Mesothelial cell of epicardium (in vitro differentiated cells): ENCODE measurements at regions not wholly inside any gene's neighbourhood (a gene's known extent, or its start where the extent isn't known, plus 50 kb on each side); places are given as distances from the start of the nearest gene placed in this dataset.

Experiments used
- DNase-seq, 2 experiments: peaks; one replicate each; pipeline ENCODE4 v3.0.0; 2021; ENCODE audit warnings: low spot score in 2 of 2; ENCODE audit not compliant: unreplicated experiment in 2 of 2
- H3K27ac Mint-ChIP-seq: 2 replicates; pipeline ENCODE4 v1.8.0; 2021; ENCODE audit warnings: mixed read lengths
- H3K27me3 Mint-ChIP-seq: 2 replicates; pipeline ENCODE4 v1.8.0; 2021; ENCODE audit warnings: low read depth, mixed read lengths
- H3K36me3 Mint-ChIP-seq: 2 replicates; pipeline ENCODE4 v1.8.0; 2021; ENCODE audit warnings: mixed read lengths
- H3K4me1 Mint-ChIP-seq: 2 replicates; pipeline ENCODE4 v1.8.0; 2021; ENCODE audit warnings: mixed read lengths
- H3K4me3 Mint-ChIP-seq: 2 replicates; pipeline ENCODE4 v1.8.0; 2021; ENCODE audit warnings: mild to moderate bottlenecking, moderate library complexity, mixed read lengths
- H3K9me3 Mint-ChIP-seq: 2 replicates; pipeline ENCODE4 v1.8.0; 2021; ENCODE audit warnings: mixed read lengths
- TF ChIP-seq, protein P1 (sequence below): fragments of 200-600 bp; sonication (generic); IDR thresholded peaks from one replicate; pipeline ENCODE4 v1.5.0; 2021; ENCODE audit warnings: antibody characterized with exemption; ENCODE audit not compliant: unreplicated experiment

DNA sequence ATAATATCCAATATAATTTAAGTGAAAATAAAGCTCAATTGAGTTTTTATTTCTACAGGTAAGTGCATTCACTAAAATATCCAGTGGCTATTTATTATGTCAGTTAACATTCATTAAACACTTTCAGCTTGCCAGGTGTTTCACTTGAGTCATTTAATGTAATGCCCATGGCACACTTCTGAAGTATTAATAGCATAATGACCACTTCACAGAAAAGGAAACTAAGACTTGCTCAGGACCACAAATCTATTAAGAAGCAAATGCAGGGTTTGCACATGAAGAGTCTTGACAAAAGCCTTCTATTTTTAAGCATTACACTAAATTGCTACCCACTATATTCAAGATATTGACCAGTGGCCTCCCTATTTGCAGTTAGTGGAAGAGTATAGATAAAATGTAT lies 612.7 kb downstream of the KCTD8 start:
- no peak for DNase-seq
- no peaks in the 10 kb centered on the region for H3K36me3 Mint-ChIP-seq
- TF ChIP-seq, protein P1, sequence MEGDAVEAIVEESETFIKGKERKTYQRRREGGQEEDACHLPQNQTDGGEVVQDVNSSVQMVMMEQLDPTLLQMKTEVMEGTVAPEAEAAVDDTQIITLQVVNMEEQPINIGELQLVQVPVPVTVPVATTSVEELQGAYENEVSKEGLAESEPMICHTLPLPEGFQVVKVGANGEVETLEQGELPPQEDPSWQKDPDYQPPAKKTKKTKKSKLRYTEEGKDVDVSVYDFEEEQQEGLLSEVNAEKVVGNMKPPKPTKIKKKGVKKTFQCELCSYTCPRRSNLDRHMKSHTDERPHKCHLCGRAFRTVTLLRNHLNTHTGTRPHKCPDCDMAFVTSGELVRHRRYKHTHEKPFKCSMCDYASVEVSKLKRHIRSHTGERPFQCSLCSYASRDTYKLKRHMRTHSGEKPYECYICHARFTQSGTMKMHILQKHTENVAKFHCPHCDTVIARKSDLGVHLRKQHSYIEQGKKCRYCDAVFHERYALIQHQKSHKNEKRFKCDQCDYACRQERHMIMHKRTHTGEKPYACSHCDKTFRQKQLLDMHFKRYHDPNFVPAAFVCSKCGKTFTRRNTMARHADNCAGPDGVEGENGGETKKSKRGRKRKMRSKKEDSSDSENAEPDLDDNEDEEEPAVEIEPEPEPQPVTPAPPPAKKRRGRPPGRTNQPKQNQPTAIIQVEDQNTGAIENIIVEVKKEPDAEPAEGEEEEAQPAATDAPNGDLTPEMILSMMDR, result no peak
- H3K4me3 Mint-ChIP-seq, result no peak overlapping the region
- no peak overlapping the region for H3K27ac Mint-ChIP-seq
- H3K9me3 Mint-ChIP-seq, result peaks cover 4% of the 10 kb centered on the region
- H3K4me1 Mint-ChIP-seq, result peaks cover 21% of the 10 kb centered on the region
- peaks cover 2% of the 10 kb centered on the region for H3K27me3 Mint-ChIP-seq

DNA sequence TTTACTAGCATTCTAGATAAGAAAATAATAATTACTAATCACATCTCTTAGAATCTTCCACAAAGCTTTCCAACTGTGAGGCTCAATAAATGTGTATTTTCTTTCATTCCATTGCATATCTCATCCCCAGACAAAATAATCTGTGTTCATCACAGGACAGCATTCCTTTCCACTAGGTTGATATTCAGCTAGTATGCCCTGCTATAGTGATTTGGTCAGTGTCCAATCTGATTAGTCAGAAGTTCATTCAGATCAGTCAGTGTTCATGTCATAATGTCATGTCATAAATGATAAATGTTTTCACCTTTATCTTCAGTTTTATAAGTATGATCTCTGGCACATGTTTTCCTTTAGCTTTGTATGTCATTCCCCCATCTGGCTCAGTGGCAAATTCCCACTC lies 611.4 kb downstream of the KCTD8 start:
- Mint-ChIP-seq H3K27me3 (peaks cover 2% of the 10 kb centered on the region), H3K4me1 (peaks cover 15% of the 10 kb centered on the region), H3K9me3 (peaks cover 4% of the 10 kb centered on the region), H3K27ac (no peak overlapping the region), H3K36me3 (no peaks in the 10 kb centered on the region), H3K4me3 (no peak overlapping the region)
- TF ChIP-seq, protein P1, result no peak
- DNase-seq, result no peak

DNA sequence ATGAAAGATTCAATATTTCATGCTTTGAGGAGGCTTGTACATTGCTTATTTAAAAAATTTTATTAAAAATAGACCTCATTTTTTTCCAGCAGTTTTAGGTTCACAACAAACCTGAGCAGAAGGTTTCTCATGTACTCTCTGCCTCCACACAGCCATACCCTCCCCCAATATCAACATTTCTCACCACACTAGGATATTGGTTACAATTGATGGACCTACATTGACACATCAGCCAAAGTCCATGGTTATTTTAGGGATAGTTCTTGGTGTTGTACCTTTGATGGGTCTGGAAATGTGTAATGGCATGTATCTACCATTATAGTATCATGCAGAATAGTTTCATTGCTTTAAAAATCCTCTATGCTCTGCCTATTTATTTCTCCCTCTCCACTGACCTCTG lies 611.0 kb downstream of the KCTD8 start:
- H3K4me3 Mint-ChIP-seq, result no peak overlapping the region
- H3K36me3 Mint-ChIP-seq, result no peaks in the 10 kb centered on the region
- peaks cover 4% of the 10 kb centered on the region for H3K9me3 Mint-ChIP-seq
- H3K4me1 Mint-ChIP-seq, result peaks cover 15% of the 10 kb centered on the region
- no peak overlapping the region for H3K27ac Mint-ChIP-seq
- DNase-seq, result no peak
- TF ChIP-seq, protein P1, result no peak
- H3K27me3 Mint-ChIP-seq, result peaks cover 2% of the 10 kb centered on the region

DNA sequence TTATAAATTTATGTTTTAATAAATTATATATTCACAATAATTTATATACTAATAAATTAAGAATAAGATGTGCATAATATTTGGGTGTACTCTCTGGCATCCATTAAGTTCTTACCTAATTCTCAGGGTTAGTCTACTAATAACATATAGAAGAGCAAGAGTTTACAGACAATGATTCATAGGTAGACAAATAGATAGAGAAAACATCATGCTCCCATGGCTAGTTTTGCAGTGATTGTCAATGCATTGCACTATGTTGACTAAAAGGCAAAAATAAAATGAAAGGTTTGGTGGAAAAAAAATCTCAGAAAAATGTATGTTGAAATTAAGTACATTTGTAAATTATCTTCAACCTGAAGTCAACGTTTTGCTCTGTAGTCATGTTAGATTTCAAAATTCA lies 606.0 kb downstream of the KCTD8 start:
- TF ChIP-seq, protein P1, result no peak
- DNase-seq, result no peak
- Mint-ChIP-seq H3K36me3 (peaks cover 2% of the 10 kb centered on the region), H3K4me1 (peaks cover 22% of the 10 kb centered on the region), H3K4me3 (no peak overlapping the region), H3K27ac (peak overlapping the region; percentile 53), H3K27me3 (no peaks in the 10 kb centered on the region), H3K9me3 (peaks cover 7% of the 10 kb centered on the region)

DNA sequence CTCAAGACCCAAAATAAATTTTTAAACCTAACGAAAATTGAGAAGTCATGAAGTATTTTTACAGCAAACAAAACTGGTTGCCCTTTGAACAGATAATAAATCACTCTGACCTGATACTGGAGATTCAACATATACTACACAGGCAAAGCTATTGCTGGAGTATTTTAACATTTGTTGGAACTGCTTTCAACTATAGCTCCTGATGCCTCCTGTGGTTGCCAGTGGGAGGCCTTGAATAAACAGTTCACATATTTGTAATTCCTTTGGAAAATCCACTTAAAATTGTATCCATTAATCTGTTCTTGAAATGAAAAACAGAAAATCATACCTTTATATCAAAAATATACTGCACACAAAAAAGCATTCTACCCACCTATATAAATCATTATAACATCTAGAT lies 605.1 kb downstream of the KCTD8 start:
- Mint-ChIP-seq H3K4me1 (peaks cover 14% of the 10 kb centered on the region), H3K36me3 (peaks cover 6% of the 10 kb centered on the region), H3K27ac (no peak overlapping the region), H3K27me3 (no peaks in the 10 kb centered on the region), H3K9me3 (peaks cover 8% of the 10 kb centered on the region), H3K4me3 (no peak overlapping the region)
- TF ChIP-seq, protein P1, result no peak
- no peak for DNase-seq

DNA sequence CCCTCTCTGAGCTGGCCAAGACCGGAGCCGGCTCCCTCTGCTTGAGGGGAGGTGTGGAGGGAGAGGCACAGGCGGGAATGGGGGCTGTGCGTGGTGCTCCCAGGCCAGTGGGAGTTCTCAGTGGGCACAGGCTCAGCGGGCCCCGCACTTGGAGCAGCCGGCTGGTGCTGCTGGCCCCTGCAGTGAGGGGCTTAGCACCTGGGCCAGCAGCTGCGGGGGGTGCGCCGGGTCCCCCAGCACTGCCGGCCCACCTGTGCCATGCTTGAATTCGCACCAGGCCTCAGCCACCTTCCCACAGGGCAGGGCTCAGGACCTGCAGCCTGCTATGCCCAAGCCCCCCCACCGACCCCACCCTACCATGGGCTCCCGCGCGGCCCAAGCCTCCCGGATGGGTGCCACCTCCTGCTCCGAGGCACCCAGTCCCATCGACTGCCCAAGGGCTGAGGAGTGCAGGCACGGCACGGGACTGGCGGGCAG lies 602.5 kb downstream of the KCTD8 start:
- H3K27ac Mint-ChIP-seq, result no peak overlapping the region
- H3K4me3 Mint-ChIP-seq, result no peak overlapping the region
- DNase-seq, result no peak
- H3K27me3 Mint-ChIP-seq, result peaks cover 3% of the 10 kb centered on the region
- peaks cover 8% of the 10 kb centered on the region for H3K9me3 Mint-ChIP-seq
- TF ChIP-seq, protein P1, result no peak
- H3K36me3 Mint-ChIP-seq, result peaks cover 6% of the 10 kb centered on the region
- peaks cover 19% of the 10 kb centered on the region for H3K4me1 Mint-ChIP-seq
